Lung (tissue), 11 donors: ENCODE measurements at regions not wholly inside any gene's neighbourhood (a gene's known extent, or its start where the extent isn't known, plus 50 kb on each side); places are given as distances from the start of the nearest gene placed in this dataset.
"Not testable (repeated sequence)": the region's sequence is repeated elsewhere in the genome, so short reads cannot be mapped to it uniquely, and the experiment has no call there.

Source experiments
- ATAC-seq: fragments of 200-7000 bp; cut with Tn5 transposase; one replicate; pipeline ENCODE4 v1.9.1; 2020; ENCODE audit warnings: moderate number of reproducible peaks; ENCODE audit not compliant: insufficient read depth, low FRiP score
- DNase-seq, 3 donors: peaks; one replicate each; pipeline ENCODE4 v3.0.0-alpha.2; 2013 to 2017
- H3K27ac ChIP-seq, 2 donors: one replicate each; pipeline ENCODE4 v1.5.1; 2013; ENCODE audit warnings: mild to moderate bottlenecking in 2 of 2, moderate library complexity in 2 of 2, control low read depth in 1 of 2, inconsistent platforms in 1 of 2, low read depth in 1 of 2, low read length in 1 of 2
- H3K27me3 ChIP-seq, 3 donors: one replicate each; pipeline ENCODE4 v1.5.1; 2013; ENCODE audit warnings: low read length in 2 of 3; ENCODE audit not compliant: control insufficient read depth in 3 of 3, insufficient read depth in 3 of 3
- H3K36me3 ChIP-seq, 4 donors: one replicate each; pipeline ENCODE4 v1.5.1; 2013; ENCODE audit warnings: low read length in 4 of 4, mild to moderate bottlenecking in 1 of 4, moderate library complexity in 1 of 4; ENCODE audit not compliant: control insufficient read depth in 4 of 4, insufficient read depth in 4 of 4
- H3K4me1 ChIP-seq, 5 donors: one replicate each; pipeline ENCODE4 v1.5.1; 2013; ENCODE audit warnings: low read length in 5 of 5, mild to moderate bottlenecking in 2 of 5, moderate library complexity in 1 of 5; ENCODE audit not compliant: control insufficient read depth in 5 of 5, insufficient read depth in 5 of 5
- H3K4me3 ChIP-seq: one replicate; pipeline ENCODE4 v1.5.1; 2013; ENCODE audit warnings: mild to moderate bottlenecking, control low read depth, moderate library complexity
- H3K9ac ChIP-seq, 2 donors: one replicate each; pipeline ENCODE4 v1.5.1; 2013; ENCODE audit warnings: low read length in 2 of 2, control low read depth in 1 of 2; ENCODE audit not compliant: insufficient read depth in 1 of 2
- H3K9me3 ChIP-seq, 4 donors: one replicate each; pipeline ENCODE4 v1.5.1; 2013; ENCODE audit warnings: low read length in 3 of 4, mild to moderate bottlenecking in 1 of 4, moderate library complexity in 1 of 4; ENCODE audit not compliant: control insufficient read depth in 4 of 4, insufficient read depth in 3 of 4
- CTCF ChIP-seq: IDR thresholded peaks from 2 replicates; pipeline ENCODE4 v1.5.1; 2012; ENCODE audit warnings: mild to moderate bottlenecking; ENCODE audit errors: control extremely low read depth, extremely low read depth
- WGBS, 2 donors: extraction: QIAGEN DNeasy Blood & Tissue Kit; methylation state at CpG; one replicate each; pipeline ENCODE4 v1.1.7; 2013; 5-methylcytosine and 5-hydroxymethylcytosine counted together
- donor health status: control.
- donor health status: control.
- donor health status: Bipolar disorder and iron deficiency.
- donor health status: healthy.
- donor health status: DM: yes; HTN: yes; CAD: no.

- not testable (repeated sequence) for H3K27ac ChIP-seq, H3K27me3 ChIP-seq, H3K9ac ChIP-seq, DNase-seq, ATAC-seq, H3K4me3 ChIP-seq, H3K9me3 ChIP-seq, H3K36me3 ChIP-seq, H3K4me1 ChIP-seq
- WGBS, 2 donors: 89 to 92% methylated on average over 7 of the region's 7 CpGs
Measured at GRCh38 chr7:7011751-7012150, 170.6 kb upstream of the C1GALT1 start.

GRCh38 chr7:7014827-7015595 lies 167.3 kb upstream of the C1GALT1 start:
- Histone ChIP-seq H3K36me3 (no peaks in the 10 kb centered on the region), H3K9me3 (peaks cover 0 to 3% (median 0%) of the 10 kb centered on the region in 4 donors), H3K9ac (no peak overlapping the region), H3K27ac (no peak overlapping the region), H3K4me1 (no peaks in the 10 kb centered on the region), H3K4me3 (no peak overlapping the region), H3K27me3 (no peaks in the 10 kb centered on the region)
- no peak for TF ChIP-seq CTCF
- 85 to 88% methylated on average over 6 of the region's 6 CpGs for WGBS, 2 donors
- DNase-seq: no peak
- no peak for ATAC-seq

GRCh38 chr7:7017707-7018280 lies 164.6 kb upstream of the C1GALT1 start:
- no peak for TF ChIP-seq CTCF

GRCh38 chr7:7018290-7018689 lies 164.1 kb upstream of the C1GALT1 start:
- H3K27ac ChIP-seq: no peak overlapping the region
- no peak overlapping the region for H3K9ac ChIP-seq
- DNase-seq (no peak), ATAC-seq (no peak)
- no peaks in the 10 kb centered on the region for H3K4me1 ChIP-seq
- WGBS, 2 donors: 82 to 95% methylated on average over 1 of the region's 1 CpG
- H3K36me3 ChIP-seq: no peaks in the 10 kb centered on the region
- H3K27me3 ChIP-seq: no peaks in the 10 kb centered on the region
- H3K4me3 ChIP-seq: no peak overlapping the region
- TF ChIP-seq CTCF: no peak
- H3K9me3 ChIP-seq: no peaks in the 10 kb centered on the region

More at GRCh38 chr7:7017707-7018280, 164.6 kb upstream of the C1GALT1 start:
- Histone ChIP-seq H3K27me3 (no peaks in the 10 kb centered on the region), H3K4me3 (no peak overlapping the region), H3K27ac (no peak overlapping the region), H3K9ac (no peak overlapping the region), H3K36me3 (no peaks in the 10 kb centered on the region), H3K4me1 (no peaks in the 10 kb centered on the region), H3K9me3 (no peaks in the 10 kb centered on the region)
- ATAC-seq (no peak), DNase-seq (no peak)
- WGBS, 2 donors: 62 to 66% methylated on average over 4 of the region's 4 CpGs
